ENCODE measurements at regions not wholly inside any gene's neighbourhood (a gene's known extent, or its start where the extent isn't known, plus 50 kb on each side); places are given as distances from the start of the nearest gene placed in this dataset.

DNA sequence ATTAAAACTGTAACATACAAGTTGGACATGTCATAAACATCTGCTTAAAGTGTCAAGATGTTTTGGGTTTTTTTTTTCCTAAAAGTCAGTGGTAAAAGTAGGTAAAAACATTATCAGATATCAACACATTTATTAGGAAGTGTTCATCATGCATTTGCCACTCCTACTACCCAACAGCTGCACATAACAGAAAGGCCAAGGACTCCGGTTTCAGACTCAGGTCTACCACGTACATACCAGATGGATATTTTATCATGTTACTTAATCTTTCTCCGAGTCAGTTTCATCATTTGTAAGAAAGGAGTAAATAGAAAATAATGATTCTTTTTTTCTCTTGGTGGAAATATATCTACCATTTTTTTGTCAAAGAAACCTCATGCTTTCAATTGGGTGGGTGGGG lies 192.3 kb downstream of the UBE2E3 start:
- H3K79me2 ChIP-seq (ENCODE audit: low read depth) = no peaks in the 10 kb centered on the region
- H3K4me3 ChIP-seq = no peak overlapping the region
- POLR2A ChIA-PET (ENCODE audit: unreplicated experiment) = no interaction called here
- 0 out of 2 replicates have a peak, but pooled peaks cover 4% of the 10 kb centered on the region for H3K9me3 ChIP-seq (ENCODE audit: insufficient read depth, low read depth)
- no peaks in the 10 kb centered on the region for H3F3A ChIP-seq (ENCODE audit: insufficient read depth, low read depth)
- no TSS peak for BruUV-seq (replicated peaks)
- H3K9me2 ChIP-seq (ENCODE audit: insufficient read depth) = no peaks in the 10 kb centered on the region
- no peak overlapping the region for H2AFZ ChIP-seq
- no peaks in the 10 kb centered on the region for H3K27me3 ChIP-seq (ENCODE audit: insufficient read depth, low read depth)
- H4K20me1 ChIP-seq (ENCODE audit: insufficient read depth) = no peaks in the 10 kb centered on the region
- H3K27ac ChIP-seq = no peak overlapping the region
- TF ChIP-seq EZH2 (IDR thresholded peaks at IDR 0.05; ENCODE audit: low read depth) = no peak
- TF ChIP-seq, protein P1, sequence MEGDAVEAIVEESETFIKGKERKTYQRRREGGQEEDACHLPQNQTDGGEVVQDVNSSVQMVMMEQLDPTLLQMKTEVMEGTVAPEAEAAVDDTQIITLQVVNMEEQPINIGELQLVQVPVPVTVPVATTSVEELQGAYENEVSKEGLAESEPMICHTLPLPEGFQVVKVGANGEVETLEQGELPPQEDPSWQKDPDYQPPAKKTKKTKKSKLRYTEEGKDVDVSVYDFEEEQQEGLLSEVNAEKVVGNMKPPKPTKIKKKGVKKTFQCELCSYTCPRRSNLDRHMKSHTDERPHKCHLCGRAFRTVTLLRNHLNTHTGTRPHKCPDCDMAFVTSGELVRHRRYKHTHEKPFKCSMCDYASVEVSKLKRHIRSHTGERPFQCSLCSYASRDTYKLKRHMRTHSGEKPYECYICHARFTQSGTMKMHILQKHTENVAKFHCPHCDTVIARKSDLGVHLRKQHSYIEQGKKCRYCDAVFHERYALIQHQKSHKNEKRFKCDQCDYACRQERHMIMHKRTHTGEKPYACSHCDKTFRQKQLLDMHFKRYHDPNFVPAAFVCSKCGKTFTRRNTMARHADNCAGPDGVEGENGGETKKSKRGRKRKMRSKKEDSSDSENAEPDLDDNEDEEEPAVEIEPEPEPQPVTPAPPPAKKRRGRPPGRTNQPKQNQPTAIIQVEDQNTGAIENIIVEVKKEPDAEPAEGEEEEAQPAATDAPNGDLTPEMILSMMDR (conservative IDR thresholded peaks at IDR 0.05) = no peak
- H3K36me3 ChIP-seq (ENCODE audit: low read depth) = no peaks in the 10 kb centered on the region
- intact Hi-C loops (cut with micrococcal nuclease; ENCODE audit: unreplicated experiment) = no loop called here
- H3K4me1 ChIP-seq (replicated peaks; ENCODE audit: insufficient read depth) = peaks cover 8% of the 10 kb centered on the region
- no peak overlapping the region for H3K4me2 ChIP-seq
- CTCF ChIA-PET = no interaction called here
- no peak for DNase-seq

DNA sequence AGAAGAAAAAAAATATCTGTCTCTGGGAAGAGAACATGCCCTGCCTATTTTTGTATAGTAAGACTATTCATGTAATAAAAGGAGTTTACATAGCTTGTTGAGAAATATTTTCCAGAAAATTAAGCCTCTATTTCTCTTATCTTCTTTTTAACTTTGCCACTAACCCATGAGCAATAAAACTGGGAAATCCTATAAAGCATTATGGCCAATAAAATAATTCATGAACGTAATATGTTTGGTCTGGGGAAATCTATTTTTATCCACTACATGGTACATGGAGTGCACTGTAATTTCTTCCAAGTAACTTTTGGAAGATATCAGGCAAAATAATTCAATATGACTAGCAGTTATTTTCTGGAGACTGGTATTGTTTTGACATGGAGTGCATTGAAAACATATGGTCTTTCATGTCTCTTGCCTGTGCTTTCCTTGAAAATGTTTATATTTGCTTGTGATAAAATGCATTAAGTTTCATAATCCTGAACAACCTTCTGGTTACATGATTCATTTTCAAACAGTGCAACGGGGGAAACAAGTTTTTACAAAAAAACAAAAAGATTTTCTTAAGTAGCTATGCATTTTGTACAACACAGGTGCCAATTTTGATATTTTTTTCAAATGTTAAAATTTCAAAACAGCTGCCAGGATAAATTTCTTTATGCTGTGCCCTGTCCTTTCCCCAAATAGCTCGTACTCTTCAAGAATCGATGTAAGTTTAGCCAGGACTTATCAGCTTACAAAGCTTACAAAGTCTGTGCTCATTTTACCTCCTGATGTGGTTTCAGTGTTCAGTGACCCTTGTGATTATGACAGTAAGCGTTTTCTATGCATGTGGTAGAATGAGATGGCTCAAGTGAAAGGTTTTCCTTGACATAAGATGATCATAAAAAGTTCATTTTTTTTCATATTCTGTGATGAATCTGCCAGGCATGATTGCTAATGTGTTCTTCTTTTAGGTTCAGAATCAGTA lies 194.5 kb downstream of the UBE2E3 start:
- no peaks in the 10 kb centered on the region for H3K27me3 ChIP-seq (ENCODE audit: insufficient read depth, low read depth)
- CTCF ChIA-PET = no interaction called here
- no peaks in the 10 kb centered on the region for H3K36me3 ChIP-seq (ENCODE audit: low read depth)
- intact Hi-C loops (cut with micrococcal nuclease; ENCODE audit: unreplicated experiment) = no loop called here
- H3K9me3 ChIP-seq (ENCODE audit: insufficient read depth, low read depth) = 0 out of 2 replicates have a peak, but pooled peaks cover 4% of the 10 kb centered on the region
- H3K79me2 ChIP-seq (ENCODE audit: low read depth) = no peaks in the 10 kb centered on the region
- no peaks in the 10 kb centered on the region for H3K9me2 ChIP-seq (ENCODE audit: insufficient read depth)
- POLR2A ChIA-PET (ENCODE audit: unreplicated experiment) = interaction anchor here (0.6 kb wide), 1 partner anchor 251 kb away, joined by 5 read pairs; no protein-coding TSS in a partner anchor
- no peak overlapping the region for H3K4me2 ChIP-seq
- H3K4me3 ChIP-seq = no peak overlapping the region
- H3K4me1 ChIP-seq (replicated peaks; ENCODE audit: insufficient read depth) = peaks cover 8% of the 10 kb centered on the region
- TF ChIP-seq, protein P1 (conservative IDR thresholded peaks at IDR 0.05) = no peak
- TF ChIP-seq EZH2 (IDR thresholded peaks at IDR 0.05; ENCODE audit: low read depth) = no peak
- no peaks in the 10 kb centered on the region for H4K20me1 ChIP-seq (ENCODE audit: insufficient read depth)
- H3F3A ChIP-seq (ENCODE audit: insufficient read depth, low read depth) = no peaks in the 10 kb centered on the region
- no peak overlapping the region for H3K27ac ChIP-seq
- BruUV-seq (replicated peaks) = no TSS peak
- peak in 1 of 2 experiments; percentile 53 for DNase-seq
- peak overlapping the region; percentile 25; the same call in 1 of the 2 replicates for H2AFZ ChIP-seq

DNA sequence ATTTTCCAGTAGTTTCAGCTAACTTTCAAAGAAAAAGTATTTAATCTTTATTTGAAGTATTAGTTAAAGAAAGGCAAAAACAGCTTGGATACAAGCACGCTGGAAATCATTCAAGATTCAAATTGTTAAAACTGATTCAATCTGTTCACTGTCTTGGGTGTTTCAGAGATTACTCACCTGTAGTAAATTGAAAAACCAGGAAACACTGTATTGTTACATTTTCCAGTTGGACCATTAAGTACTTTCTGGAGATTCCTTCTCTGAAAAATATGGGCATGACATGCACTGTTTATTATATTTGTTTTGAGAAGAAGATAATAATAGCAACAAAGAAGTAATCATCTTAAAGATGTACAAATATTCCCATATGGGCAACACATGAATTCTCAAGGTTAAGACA lies 196.1 kb downstream of the UBE2E3 start:
- ChIA-PET CTCF (no interaction called here), POLR2A (ENCODE audit: unreplicated experiment) (no interaction called here)
- Histone ChIP-seq H3K9me2 (ENCODE audit: insufficient read depth) (no peaks in the 10 kb centered on the region), H3F3A (ENCODE audit: insufficient read depth, low read depth) (no peaks in the 10 kb centered on the region), H3K27me3 (ENCODE audit: insufficient read depth, low read depth) (no peaks in the 10 kb centered on the region), H2AFZ (no peak overlapping the region), H3K4me3 (no peak overlapping the region), H3K4me1 (replicated peaks; ENCODE audit: insufficient read depth) (peaks cover 8% of the 10 kb centered on the region), H3K27ac (no peak overlapping the region), H3K36me3 (ENCODE audit: low read depth) (no peaks in the 10 kb centered on the region), H4K20me1 (ENCODE audit: insufficient read depth) (no peaks in the 10 kb centered on the region), H3K4me2 (no peak overlapping the region), H3K79me2 (ENCODE audit: low read depth) (no peaks in the 10 kb centered on the region), H3K9me3 (ENCODE audit: insufficient read depth, low read depth) (no peaks in the 10 kb centered on the region)
- TF ChIP-seq, protein P1 (conservative IDR thresholded peaks at IDR 0.05) = no peak
- no peak for TF ChIP-seq EZH2 (IDR thresholded peaks at IDR 0.05; ENCODE audit: low read depth)
- BruUV-seq (replicated peaks) = no TSS peak
- intact Hi-C loops (cut with micrococcal nuclease; ENCODE audit: unreplicated experiment) = no loop called here
- DNase-seq = no peak
